ENCODE measurements at regions not wholly inside any gene's neighbourhood (a gene's known extent, or its start where the extent isn't known, plus 50 kb on each side); places are given as distances from the start of the nearest gene placed in this dataset.
"Not testable (repeated sequence)": the region's sequence is repeated elsewhere in the genome, so short reads cannot be mapped to it uniquely, and the experiment has no call there.

DNA sequence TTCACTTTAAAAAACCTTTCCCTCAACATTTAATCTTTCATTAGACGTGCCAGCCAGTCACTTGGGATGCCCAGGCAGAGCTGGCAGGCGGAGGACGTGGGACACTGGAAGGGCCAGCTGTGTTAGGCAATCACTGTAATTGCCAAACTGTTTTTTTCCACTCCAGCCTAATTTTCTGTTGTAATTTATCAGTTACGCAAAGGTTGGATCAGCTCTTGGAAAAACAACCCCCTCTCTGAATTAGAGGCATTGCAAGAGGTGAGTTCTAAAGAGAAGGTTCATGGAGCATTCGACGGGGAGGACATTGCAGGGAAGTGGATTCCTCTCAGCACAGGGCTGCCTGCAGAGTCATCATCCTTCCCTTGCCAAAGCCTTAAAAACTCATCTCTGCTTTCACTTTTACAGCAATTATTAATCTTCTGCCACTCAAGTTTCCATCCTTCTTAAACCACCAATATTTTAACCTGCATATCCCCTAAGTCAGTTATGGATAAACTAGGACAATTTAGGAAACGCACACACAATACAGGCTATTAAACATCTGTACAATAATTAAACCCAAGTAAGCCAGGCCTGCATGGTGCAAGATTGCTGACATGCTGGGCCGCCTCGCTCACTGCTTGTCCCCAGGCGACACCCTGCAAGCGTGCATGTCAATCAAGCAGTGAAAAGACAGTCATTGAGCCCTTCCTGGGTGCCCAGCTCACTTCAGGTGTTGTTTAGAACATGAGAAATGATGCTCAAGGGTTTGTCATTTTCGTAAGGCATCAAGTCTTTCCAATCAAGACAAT, 272.3 kb upstream of the RNF32 start:
- TF ChIP-seq, protein P1, sequence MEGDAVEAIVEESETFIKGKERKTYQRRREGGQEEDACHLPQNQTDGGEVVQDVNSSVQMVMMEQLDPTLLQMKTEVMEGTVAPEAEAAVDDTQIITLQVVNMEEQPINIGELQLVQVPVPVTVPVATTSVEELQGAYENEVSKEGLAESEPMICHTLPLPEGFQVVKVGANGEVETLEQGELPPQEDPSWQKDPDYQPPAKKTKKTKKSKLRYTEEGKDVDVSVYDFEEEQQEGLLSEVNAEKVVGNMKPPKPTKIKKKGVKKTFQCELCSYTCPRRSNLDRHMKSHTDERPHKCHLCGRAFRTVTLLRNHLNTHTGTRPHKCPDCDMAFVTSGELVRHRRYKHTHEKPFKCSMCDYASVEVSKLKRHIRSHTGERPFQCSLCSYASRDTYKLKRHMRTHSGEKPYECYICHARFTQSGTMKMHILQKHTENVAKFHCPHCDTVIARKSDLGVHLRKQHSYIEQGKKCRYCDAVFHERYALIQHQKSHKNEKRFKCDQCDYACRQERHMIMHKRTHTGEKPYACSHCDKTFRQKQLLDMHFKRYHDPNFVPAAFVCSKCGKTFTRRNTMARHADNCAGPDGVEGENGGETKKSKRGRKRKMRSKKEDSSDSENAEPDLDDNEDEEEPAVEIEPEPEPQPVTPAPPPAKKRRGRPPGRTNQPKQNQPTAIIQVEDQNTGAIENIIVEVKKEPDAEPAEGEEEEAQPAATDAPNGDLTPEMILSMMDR (IDR thresholded peaks at IDR 0.05; ENCODE audit: extremely low read depth, missing control alignments) = no peak
- DNase-seq (ENCODE audit: low spot score) = no peak

DNA sequence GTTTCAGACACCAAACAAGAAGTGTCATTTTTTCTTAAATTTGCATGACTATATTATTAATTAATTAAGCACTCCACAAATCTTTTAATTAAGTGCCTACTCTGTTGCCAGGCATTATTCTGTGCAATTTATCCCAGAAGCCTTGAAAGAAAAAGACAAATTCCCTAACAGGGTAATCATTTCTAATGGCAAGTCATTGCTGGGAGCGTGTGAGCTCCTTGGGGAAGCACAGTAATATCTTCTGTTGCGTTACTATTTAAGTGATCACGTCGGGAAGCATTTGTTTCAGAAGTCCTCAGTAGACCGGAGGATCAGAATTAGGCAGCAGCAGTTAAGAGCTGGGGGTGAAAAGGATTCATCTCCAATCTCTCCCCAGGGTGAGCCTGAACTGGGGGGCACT, 276.8 kb upstream of the RNF32 start:
- TF ChIP-seq, protein P1 (IDR thresholded peaks at IDR 0.05; ENCODE audit: extremely low read depth, missing control alignments) = no peak
- no peak for DNase-seq (ENCODE audit: low spot score)

DNA sequence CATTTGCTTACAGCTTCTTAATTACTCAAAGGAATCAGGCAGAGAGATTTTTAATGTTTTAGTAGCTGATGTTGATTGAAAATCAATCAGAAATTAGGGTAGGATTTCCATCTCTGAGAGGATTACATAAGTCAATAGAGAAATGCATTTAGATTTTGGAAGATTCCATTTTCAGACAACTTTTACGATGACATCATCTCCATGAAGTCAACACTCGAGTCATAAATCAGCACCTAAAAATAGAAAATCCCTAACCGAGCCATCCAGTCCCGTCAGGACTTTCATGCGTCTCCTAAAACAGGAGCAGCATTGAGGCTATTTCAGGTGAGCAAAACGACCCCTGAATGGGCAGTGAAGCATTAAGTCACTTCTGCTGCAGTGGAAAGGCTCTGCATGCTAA, 279.7 kb upstream of the RNF32 start:
- no peak for DNase-seq (ENCODE audit: low spot score)
- TF ChIP-seq, protein P1 (IDR thresholded peaks at IDR 0.05; ENCODE audit: extremely low read depth, missing control alignments) = no peak

DNA sequence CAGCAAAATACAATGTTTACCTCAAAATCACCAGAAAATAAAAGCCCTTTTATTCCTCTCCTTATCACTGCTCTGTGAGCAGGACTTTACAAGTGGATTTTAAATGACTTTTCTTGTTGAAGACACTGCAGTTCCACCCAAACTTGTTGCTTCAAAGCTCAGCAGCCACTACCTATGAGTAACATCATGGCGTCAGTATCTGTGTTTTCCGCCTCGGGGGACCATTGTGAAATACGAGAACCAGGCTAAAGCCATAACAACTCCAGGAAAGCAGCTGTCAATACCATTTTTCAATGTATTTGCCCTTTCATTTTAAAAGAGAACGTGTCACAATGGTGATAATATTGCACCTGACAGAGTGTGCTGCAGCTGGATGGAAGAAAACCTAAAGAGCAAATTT, 284.0 kb upstream of the RNF32 start:
- DNase-seq (ENCODE audit: low spot score) = no peak
- TF ChIP-seq, protein P1 (IDR thresholded peaks at IDR 0.05; ENCODE audit: extremely low read depth, missing control alignments) = no peak

DNA sequence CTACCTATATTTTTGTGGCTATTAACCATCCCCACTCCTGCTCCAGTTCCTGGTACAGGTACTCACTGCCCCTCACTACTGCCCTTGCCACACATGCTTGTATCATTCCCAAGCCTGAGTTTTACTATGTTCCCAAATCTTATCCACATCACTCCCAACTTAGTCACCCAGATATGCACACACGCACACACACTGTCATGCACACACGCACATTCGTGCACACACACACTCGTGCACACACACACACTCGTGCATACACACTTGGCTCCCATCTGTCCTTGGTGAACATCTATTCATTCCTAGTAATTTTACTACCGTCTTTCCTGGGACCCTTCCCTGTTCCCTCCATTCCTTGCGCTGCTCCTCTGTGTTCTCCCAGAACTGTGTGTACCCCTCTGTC, 287.2 kb upstream of the RNF32 start:
- no peak for DNase-seq (ENCODE audit: low spot score)
- TF ChIP-seq, protein P1 (IDR thresholded peaks at IDR 0.05; ENCODE audit: extremely low read depth, missing control alignments) = no peak

DNA sequence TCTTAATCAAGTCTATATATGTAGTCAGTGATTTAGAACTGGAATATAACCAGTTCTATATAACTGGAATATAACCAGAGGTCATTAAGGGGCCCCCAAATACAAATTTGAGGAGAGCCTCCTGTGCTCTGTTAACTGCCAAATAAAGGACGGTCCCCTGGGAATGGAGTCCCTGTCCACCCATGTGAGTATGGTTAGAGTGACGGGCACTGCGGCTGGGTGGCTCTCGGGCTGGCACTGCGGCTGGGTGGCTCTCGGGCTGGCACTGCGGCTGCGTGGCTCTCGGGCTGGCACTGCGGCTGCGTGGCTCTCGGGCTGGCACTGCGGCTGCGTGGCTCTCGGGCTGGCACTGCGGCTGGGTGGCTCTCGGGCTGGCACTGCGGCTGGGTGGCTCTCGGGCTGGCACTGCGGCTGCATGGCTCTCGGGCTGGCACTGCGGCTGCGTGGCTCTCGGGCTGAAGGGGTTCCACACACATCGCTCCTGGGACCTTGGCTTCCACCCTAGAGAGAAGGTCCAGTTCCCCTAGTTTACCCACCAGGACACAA, 292.8 kb upstream of the RNF32 start:
- not testable (repeated sequence) for DNase-seq (ENCODE audit: low spot score)

DNA sequence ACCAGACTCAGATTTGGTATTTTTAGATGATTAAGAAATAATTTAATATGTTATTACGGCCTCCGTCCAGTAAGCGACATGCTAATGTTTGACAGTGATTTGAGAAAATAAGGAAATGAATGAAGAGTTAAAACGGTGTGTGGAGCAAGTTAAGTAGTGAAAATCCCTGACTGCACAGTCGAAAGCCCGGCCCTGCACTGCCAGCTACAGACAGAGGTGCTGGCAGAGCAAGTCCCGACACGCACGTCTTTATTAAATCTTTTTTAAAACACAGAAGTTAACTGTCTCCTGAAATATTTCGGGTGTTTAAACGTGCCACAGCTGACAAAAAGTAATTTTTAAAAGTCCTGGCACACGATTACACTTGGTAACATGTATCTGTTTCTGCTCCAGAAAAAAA, 293.4 kb upstream of the RNF32 start:
- TF ChIP-seq, protein P1 (IDR thresholded peaks at IDR 0.05; ENCODE audit: extremely low read depth, missing control alignments) = no peak
- DNase-seq (ENCODE audit: low spot score) = no peak

DNA sequence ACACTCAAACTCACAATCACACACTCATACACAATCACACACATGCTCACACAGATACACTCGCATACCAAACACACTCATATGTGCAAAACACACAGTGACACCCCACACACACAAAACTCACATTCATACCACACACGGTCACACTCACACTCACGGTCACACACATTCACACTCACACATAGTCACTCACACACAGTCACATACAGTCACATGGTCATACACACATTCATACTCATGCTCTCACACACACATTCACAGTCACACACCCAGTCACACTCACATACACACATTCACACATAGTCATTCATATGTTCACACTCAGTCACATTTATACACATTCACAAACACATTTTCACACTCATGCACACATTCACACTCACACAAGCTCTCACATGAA, 296.0 kb upstream of the RNF32 start:
- TF ChIP-seq, protein P1 (IDR thresholded peaks at IDR 0.05; ENCODE audit: extremely low read depth, missing control alignments) = no peak
- DNase-seq (ENCODE audit: low spot score) = no peak
